GM19238 (cell line): ENCODE measurements at regions not wholly inside any gene's neighbourhood (a gene's known extent, or its start where the extent isn't known, plus 50 kb on each side); places are given as distances from the start of the nearest gene placed in this dataset.
A peak's percentile ranks its signal among the peaks of the same experiment; 100 is the strongest.

Experiments
- DNase-seq: peaks from one replicate; pipeline ENCODE4 v3.0.0; 2011; ENCODE audit warnings: low spot score; ENCODE audit not compliant: insufficient read length

GRCh38 chr9:80177949-80178480 is 606.2 kb downstream of the TLE4 start:
- DNase-seq = no peak

DNA sequence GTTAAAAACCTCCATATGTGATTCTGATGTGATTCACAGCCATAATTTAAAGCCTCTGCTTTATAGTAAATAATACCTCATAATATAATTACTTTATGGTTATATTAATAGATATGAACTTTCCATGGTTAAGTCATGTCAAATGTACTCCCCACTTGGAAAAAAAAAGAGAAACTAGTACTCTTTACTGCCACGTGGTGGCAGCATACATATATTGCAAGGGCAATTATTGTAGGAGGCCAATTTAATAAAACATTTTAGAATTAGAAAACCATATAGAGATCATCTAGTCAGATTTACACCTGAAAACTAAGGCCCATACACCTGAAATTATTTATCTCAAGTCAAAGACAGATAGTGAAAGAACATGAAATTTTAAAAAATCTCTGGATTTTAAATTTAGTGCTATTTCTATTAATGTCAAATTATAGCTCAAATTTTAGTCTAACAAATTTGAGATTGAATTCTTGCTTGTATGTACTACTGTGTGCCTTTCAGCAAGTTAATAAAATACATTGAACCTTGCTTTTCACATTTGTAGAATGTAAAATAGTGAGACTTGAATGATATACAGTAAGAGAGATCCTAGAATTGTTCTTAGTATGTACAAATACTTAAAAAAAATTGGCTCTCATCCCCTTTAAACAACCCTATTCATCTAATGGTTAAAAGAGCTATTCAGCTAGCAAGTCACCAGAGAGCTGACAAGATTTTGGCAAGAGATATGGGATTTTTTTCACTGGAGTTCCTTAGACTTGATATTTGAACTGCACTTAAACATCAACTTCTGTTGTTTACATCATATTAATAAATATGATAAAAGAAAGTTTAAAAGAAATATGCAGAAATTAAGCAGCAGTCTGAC is 603.8 kb downstream of the TLE4 start:
- DNase-seq = no peak

DNA sequence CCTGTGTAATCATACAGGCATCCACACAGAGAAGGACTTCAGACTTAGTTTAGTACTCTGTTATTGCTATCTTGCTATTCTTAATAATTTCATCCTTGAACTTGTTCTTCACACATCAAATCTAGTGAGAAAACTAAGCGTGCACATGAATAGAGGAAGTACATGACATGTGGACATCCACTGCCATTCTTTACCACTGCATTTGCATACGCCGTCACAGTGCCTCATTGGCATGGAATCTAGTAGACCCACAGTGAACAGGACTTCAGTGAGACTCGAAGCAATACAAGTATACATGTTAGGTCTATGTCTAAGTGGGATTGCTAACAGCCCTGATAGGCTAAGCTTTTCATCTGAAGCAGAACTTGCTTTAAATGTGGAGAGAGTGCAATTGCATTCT is 592.1 kb downstream of the TLE4 start:
- no peak for DNase-seq

GRCh38 chr9:80158554-80159170 is 586.9 kb downstream of the TLE4 start:
- no peak for DNase-seq

GRCh38 chr9:80158131-80158530 is 586.4 kb downstream of the TLE4 start:
- DNase-seq = no peak

- DNase-seq = no peak
These were observed 585.8 kb downstream of the TLE4 start for GRCh38 chr9:80157561-80157983.

DNA sequence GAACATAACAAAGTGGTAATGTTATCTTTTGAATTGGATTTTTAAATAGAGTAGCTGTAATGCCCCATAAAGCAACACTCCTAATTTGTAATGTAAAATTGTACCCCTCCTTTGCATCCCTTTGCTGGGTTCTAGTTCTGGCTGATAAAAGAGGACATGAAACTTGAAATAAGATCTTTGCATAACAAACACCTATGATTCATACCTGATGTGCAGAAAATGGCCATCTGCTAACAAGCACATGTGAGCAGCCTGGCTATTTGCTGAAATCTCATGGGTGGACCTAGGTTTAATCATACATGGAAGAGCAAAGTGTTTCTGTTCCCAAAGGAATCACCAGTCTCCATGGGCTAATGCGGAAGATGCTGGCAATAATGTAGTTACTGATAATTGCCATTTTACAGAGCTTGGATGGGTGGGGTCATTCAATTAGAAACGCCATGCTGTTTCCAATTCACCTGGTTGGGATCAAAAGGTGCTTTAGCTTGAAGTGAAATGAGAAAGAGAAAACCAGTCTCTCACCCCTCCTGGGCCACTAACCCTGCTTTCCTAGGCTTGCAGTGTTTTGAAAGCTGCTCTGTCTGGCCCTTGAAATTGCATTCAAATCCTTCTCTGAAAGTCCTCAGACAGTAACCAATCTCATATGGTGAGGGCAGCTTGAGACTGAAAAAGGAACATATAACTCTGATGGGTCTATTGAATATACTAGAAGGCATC is 585.1 kb downstream of the TLE4 start:
- no peak for DNase-seq

GRCh38 chr9:80156262-80156661 is 584.5 kb downstream of the TLE4 start:
- no peak for DNase-seq

GRCh38 chr9:80147866-80148265 is 576.1 kb downstream of the TLE4 start:
- DNase-seq = no peak

GRCh38 chr9:80146466-80146865 is 574.7 kb downstream of the TLE4 start:
- DNase-seq = no peak

DNA sequence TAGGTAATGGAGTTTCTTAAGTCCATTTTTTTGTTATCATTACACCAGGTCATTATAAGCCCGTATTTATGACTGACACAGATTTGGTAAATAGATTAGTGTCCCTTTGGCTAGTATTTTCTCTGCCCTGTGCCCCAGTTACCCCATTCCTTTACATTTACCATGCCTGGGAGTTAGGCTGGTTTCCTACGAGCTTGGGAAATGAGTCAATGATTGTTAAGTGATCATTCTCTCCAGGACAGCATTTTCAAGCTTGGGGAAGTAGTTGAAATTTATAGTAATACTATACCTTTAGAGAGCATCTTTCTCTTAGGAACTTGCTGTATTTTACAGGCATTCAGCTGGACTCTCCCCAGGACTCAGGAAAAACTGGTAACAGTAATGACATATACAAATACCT is 573.1 kb downstream of the TLE4 start:
- no peak for DNase-seq

DNA sequence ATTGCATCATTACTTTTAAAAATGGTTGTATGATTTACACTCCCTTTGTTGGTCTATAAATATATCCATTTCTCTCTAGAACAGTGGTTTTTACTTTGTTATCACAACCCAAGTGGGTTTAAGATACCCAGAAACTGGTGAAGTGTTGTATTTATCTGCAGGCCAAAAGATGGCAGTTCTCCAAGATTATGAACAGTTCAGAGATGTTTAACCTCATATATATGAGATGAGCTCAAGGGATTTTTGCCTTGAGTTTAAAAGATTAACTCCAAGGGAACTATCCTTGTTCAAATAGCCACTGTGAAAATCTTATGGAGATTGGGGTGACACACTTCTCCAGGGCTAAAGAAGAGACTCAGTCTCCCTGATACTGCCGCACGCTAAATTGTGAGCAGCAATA is 572.6 kb downstream of the TLE4 start:
- no peak for DNase-seq

- no peak for DNase-seq
These were observed 572.1 kb downstream of the TLE4 start for GRCh38 chr9:80143899-80144298.

- DNase-seq = peak; percentile 29
These were observed 562.7 kb downstream of the TLE4 start for GRCh38 chr9:80134487-80134886.

GRCh38 chr9:80131627-80132026 is 559.9 kb downstream of the TLE4 start:
- no peak for DNase-seq

DNA sequence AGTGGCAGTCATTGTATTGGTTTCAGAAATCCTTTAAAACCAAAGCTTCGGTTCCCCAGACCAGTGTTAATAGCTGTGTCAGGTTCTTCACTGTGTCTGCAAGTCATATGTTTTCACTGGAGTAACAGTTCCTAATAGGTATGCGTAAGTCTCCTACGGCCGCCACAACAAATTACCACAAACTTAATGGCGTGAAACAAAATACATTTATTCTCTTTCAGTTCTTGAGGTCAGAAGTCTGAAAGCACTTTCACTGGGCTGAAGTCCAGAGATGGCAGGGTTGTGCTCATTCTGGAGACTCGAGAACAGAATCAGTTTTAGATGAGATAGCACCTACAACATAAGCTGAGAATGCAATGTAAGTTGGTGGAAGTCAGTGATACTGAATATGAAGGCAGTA is 556.2 kb downstream of the TLE4 start:
- no peak for DNase-seq

- DNase-seq = no peak
These were observed 554.0 kb downstream of the TLE4 start for GRCh38 chr9:80125731-80126264.

DNA sequence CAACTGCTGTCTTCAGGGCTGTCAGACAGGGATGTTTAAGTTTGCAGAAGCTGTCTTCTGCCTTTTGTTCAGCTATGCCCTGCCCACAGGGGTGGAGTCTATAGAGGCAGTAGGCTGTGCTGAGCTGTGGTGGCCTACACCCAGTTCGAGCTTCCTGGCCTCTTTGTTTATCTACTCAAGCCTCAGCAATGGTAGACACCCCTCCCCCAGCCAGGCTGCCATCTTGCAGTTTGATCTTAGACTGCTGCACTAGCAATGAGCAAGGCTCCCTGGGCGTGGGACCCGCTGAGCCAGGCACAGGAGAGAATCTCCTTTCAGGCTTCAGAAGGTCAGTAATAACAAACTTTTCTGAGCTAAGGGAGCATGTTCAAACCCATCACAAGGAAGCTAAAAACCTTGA is 545.3 kb downstream of the TLE4 start:
- DNase-seq = no peak

- DNase-seq = no peak
These were observed 542.5 kb downstream of the TLE4 start for GRCh38 chr9:80114241-80114640.

- no peak for DNase-seq
These were observed 536.3 kb downstream of the TLE4 start for GRCh38 chr9:80107931-80108660.

GRCh38 chr9:80097476-80097875 is 525.7 kb downstream of the TLE4 start:
- DNase-seq = no peak
